NCI-H748 treated with DMSO at 0.1 percent for 48 hours (cell line): ENCODE measurements at regions not wholly inside any gene's neighbourhood (a gene's known extent, or its start where the extent isn't known, plus 50 kb on each side); places are given as distances from the start of the nearest gene placed in this dataset.
"Not testable (repeated sequence)": the region's sequence is repeated elsewhere in the genome, so short reads cannot be mapped to it uniquely, and the experiment has no call there.

Source experiments
- DNase-seq: peaks from one replicate; lab custom pipeline; 2025; lab: John Stamatoyannopoulos, UW

DNA sequence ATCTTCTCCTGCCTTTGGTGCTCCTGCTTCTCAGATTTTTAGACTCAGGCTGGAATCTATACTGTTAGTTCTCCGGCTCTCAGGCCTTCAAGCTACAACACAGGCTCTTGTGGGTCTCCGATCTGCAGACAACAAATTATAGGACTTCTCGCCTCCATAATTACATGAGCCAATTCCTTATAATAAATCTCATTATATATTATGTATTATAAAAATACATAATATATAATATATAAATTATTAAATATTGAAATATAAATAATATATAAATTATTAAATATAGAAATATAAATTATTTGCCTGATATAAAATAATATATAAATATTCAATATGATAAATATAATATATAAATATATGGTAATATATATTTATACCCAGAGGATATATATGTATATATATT lies 1214.0 kb downstream of the ROBO2 start:
- no peak for DNase-seq

DNA sequence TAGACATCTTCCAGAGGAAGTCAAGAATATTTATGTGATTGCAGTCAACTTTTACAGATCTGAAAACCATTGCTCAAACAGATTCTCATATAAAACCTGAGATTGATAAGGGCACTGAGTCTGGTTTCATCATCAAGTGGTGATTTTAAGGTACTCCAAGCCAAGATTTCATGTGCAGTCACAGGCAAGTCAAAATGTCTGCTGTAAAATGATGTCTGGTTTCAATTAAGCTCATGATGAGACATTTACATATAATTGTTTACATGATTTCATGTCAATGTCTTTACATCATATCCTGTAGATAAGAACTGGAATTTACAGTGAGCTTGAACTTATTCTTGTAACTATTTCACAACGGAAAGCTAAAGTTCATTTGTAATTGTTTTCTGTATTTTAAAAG lies 1215.5 kb downstream of the ROBO2 start:
- no peak for DNase-seq

DNA sequence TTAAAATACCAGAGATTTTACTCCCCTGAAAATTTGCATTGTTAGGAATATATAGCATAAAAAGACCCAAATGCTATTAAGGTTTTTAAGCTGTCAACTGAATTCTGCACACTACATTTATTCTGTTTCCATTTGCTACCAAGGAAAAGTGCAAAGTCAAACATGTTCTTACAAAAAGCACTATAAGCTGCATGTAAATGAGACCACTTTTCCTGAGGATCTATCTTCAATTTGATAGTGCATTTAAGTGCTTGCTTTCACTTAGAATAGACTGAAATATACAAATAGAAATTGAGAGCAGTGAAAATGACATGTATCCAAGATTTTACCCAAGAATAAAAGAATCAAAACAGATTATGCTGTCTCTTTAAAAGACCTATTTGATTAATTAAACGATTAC lies 1216.2 kb downstream of the ROBO2 start:
- DNase-seq: no peak

DNA sequence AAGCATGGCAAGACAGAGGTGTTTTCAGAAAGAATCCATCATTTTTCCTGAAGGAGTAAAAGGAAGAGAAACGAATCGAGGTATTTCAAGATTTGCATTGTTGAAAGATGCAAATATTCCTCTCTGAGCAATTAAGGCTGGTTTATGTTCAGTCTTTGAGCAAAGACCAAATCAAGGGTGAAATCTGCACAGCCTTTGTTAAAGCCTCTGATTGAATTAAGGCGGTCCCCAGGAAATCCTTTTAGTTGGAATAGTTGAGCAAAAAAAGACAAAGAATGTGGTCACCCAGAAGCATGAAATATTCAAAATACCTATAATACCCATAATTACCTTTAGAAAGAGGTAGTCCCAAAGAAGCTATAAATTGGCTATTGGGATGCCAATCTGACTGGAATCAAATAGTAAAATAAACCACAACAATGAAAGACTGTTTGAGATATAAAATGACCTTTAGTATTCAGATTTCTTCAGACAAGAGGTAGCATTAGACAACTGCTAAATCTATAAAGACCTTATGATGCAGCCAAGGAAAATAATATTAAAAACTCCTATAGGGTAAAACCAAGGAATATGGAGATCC lies 1218.1 kb downstream of the ROBO2 start:
- no peak for DNase-seq

DNA sequence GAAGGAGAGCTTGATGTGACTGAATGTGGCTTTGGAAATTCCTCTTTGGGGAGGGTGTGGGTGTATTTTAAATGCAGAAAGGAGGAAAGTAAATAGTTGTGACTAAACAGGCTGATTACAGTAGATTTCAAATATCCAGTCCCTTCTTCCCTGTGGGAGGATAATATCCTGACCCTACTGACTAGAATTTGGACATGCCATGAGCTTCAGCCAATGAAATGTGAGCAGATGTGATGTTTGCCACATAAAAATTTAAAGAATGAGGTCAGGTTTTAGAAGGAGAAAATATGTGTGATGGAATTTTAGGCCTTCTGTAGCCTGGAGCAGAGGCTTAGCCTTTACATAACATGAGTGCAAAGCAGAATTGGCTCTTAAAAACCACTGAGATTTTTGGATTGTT lies 1218.9 kb downstream of the ROBO2 start:
- DNase-seq: no peak

DNA sequence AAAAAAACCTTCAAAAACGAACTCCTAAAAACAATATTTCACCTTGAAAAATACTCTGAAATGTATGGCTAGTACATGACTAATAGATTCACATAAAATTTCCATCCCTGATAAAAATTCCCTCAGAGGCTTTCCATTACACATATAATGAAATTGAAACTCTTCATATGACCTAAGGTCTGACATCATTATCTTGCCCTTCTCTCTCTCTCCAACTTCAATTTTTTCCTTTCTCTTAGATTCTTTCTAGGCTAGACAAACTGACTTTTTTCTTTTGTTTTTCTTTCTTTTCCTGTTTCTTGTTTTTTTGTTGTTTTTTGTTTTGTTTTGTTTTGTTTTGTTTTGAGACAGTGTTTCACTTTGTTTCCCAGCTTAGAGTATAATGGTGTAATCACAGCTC lies 1220.5 kb downstream of the ROBO2 start:
- no peak for DNase-seq

DNA sequence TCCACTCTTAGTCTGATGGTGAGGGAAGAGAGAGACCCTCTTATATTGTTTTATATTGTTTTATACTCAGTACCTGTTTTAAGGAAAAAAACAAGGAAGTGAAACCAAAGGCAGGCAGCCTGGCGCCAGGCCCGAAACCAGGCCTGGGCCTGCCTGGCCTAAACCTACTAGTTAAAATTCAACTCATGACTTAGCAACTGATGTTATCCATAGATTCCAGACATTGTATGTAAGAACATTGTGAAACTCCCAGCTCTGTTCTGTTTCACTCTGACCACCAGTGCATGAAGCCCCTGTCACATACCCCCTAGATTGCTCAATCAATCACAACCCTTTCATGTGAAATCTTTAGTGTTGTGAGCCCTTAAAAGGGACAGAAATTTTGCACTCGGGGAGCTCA lies 1226.7 kb downstream of the ROBO2 start:
- DNase-seq: not testable (repeated sequence)

DNA sequence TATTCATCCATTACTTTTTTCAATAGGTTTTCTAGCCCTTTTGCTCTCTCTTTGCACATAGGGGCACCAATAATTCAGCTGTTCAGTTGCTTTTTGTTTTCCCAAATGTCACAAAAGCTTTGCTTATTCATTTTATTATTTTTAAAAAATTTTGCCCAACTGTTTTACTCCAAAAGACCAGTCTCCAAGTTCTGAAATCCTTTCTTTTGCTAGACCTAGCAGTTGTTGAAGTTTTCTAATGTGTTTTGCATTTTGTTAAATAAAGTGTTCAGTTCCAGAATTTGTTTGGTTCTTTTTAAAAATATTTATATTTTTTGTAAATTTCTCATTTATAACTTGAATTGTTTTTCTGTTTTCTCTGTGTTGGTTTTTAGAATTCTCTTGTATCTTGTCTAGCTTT lies 1227.3 kb downstream of the ROBO2 start:
- DNase-seq: no peak

DNA sequence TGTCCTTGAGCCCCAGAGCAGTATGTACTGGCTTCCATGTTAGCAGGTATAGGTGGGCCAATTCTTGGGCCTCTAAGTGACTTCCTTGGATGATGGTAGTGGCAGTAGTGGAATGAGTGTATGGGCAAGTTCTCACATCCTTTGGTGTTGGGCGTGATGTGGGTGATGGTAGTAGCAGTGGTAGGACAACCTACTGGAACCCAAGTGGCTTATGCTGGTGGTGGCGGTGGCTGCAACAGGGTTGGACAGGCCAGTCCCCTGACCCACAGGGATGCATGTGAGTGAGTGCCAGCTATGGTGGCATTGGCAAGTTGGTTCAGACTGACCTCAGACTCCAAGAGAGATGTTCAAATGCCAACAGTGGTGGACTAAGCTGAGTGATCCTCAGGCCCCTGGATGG lies 1228.2 kb downstream of the ROBO2 start:
- DNase-seq: no peak

DNA sequence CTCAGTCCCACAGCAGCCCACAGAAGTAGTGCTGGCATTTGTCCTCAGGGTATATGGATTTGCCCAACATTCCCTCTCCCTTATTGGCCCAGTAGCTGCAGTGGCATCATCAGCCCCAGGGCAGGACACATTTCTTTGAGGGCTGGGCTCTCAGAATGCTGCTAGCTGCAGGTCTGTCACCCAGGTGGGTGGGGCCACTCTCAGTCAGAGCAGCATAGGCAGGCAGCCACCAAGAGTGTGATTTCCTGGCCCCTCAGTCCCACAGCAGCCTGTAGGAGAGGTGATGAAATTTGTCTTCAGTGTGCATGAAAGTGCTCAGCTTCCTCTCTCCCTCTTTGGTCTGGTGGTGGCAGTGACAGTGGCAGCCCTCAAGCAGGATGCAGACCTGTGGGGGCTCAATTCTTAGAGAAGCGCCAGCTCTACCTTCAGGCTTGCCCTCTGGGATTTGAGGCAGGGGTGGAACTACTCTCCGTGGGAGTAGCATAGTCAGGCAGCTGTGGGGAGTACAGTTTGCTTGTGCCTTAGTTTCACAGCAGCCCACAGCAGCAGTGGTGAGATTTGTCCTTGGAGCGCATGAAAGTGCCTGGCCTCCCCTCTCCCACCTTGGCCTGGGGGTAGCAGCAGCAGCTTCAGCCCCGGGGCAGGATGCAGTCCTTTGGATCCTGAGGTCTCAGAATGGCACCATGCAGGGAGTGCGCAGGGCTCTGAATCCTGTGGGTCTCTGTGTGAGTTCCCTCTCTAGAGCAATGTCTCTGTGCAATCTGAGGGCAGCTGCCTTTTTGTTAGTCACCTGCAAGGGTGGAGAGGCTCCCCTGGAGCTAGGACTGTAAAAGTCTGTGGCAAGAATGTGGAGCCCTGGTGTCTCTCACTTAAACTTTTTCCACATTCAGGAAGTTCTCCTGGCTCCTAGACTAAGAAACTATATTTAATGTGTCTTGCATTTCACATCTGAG lies 1229.1 kb downstream of the ROBO2 start:
- no peak for DNase-seq

DNA sequence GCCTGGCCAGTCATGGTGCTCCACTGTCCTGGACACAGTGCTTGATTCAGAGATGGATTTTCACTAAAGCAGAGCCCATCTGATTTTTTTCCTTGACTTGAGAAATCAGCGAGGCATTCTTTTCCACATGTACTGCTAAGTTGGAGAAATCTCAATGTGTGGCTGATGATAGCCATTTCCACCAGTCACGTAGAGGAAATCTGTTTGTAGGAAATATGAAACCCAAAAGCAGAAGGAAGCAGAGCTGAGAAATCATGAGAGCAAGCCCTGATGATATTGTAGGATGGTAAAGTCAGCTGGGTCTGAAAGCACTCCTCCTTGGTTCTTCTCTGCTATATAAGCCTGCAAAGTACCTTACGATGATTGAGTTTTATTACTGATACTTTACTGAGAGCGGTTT lies 1233.4 kb downstream of the ROBO2 start:
- no peak for DNase-seq

DNA sequence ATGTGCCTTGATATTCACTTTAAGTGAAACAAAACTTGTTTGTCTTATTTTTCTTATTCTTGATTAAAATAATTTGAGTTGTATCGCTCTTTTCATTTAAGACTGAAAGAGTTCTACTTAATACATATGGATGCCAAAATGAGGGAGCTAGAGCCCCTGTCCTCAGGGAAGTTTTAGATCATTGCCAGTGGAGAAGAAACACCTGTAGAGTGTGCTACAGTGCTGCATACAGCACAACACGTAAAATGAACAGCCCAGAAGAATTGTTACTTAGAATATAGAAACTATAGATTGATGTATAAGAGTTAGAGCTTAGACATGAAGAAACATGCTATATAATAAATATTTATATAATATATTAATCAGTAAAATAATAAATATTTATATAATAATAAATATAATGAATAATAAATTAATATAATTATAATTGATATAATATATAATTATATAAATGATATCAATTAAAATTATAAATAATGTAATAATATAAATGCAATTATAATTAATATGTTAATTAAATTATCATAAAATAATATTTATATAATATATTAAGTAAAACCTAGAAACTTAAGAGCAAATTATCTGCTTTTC lies 1234.7 kb downstream of the ROBO2 start:
- no peak for DNase-seq

DNA sequence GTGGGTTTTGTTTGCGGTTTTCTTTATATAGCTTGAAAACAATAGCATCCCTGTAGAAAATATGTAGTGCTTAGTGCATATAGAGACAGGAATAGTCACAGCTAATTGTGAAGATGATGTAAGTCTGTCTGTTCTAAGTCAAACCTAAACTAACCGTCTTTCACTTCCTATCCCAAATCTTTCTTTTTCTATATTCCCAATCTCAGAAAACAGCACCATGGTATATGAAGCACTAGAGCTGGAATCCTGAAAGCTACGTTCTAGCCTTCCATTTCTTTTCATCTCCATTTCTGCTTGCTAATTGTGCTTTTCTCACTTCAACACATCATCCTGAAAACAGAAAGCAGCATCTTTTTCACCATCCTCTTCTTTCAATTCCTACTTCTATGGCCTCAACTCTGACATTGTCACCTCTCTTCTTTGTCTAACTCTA lies 1235.5 kb downstream of the ROBO2 start:
- DNase-seq: no peak

DNA sequence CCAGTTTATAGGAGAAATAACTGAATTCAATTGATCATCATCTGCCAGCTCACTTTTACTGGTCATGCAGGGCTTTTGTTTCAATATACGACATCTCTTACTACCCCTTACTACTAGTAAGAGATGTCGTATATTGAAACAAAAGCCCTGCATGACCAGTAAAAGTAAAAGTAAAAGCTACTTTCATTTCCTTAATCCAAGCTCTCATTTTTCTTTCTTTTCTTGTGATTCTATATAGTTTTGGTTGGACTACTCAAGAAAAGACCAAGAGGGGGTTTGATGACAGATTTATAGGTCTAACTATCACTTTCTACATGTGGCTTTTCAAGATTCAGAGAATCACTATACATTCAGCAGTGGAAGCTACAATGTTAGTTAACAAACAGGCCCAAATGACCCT lies 1237.3 kb downstream of the ROBO2 start:
- no peak for DNase-seq

DNA sequence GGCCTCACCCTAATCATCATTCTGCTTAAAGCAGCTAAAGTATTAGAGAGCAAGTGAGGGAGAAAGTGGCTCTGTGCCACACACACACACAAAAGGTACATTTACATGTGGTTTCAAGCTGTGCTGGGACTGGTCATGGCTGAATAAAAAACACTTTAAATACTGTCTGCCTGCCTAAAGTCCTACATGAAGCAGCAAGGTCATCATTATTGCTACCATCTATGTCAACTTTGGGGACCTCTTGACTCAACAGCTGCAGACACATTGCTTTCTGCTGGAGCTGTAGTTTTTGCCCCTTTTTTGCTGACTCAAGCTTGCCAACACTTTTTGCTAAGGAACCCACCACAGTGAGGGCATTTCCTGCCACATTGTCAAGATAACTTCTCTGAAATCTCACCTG lies 1237.9 kb downstream of the ROBO2 start:
- DNase-seq: no peak

DNA sequence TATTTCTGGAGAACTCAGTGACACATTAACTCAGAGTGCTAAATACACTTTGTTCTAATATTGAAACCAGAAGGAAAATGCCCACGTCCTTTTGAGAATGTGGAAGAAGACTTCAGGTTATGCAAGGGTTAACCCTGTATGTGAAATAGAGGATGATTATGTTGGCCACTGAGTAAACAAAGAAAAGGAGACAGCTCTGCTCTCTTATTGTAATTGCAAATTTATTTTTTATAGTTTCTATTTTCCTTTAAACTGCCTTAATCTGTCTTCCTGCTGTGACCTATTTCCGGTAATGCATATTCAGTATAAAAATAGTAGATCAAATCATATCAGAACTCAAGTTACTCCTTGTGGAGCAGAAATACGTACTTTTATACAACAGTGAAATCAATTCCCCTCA lies 1239.2 kb downstream of the ROBO2 start:
- DNase-seq: no peak

DNA sequence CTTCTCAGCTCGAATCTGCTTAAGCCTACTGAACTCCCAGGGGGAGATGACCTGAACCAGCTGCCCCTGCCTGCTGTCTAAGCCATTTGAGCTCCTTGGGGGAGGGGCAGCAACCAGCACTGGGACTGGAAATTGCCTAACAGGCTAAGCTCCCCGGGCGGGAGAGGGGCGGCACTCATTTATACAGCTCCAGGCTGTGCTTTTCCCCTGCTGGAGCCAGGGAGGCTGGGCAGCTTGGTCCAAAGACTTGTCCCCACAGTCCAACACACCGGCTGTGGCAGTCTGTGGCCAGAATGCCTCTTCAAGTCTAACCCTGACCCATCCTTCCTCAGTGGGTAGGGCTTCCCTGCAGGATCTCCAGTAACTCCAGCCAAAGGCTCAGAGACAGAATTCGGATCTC lies 1241.5 kb downstream of the ROBO2 start:
- DNase-seq: no peak

DNA sequence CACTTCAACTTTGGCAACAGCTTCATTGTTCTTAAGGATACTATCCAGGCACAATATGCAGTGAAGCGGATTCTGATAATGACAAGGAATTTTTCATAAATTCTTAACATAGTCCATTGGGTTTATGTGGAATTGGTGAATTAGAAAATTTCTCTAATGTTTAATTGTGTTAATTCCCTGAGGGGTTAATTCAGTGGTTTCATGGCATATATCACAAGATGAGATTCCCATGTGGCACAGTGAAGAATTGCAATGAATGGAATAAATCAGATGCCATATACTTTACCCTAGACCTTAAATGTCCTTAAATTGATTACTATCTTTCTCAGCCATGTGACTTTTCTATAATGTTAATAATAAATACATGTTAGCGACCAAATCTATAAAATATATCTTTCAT lies 1244.1 kb downstream of the ROBO2 start:
- DNase-seq: no peak

DNA sequence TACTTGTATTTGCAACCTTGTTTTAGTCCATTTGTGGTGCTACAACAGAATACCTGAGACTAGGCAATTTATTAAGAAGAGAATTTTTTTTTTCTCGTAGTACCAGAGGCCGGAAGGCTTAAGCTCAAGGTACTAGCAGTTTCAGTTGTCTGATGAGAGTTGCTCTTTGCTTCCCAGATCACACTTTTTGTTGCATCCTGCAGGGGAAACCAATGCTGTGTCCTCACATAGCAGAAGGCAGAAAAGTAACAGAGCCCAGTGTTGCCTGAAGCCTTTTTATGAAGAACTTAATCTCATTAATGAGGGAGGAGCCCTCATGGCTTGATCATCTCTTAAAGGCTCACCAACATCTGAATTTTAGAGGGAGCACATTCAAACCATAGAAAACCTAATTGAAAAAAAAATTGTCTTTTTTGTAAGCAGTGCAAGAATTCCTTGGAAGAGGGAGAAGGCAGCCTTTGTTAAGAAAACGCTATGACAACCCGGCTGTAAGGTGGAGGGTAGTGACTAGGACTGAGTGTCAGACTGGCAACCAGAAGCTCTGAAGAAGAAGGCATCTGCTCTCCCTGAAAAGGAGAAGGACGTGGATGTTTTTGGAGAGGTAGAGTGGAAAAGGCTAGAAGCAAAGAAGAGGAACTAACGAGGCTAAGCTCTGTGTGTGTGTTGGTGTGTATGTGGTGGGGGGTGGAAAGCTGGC lies 1245.3 kb downstream of the ROBO2 start:
- no peak for DNase-seq

DNA sequence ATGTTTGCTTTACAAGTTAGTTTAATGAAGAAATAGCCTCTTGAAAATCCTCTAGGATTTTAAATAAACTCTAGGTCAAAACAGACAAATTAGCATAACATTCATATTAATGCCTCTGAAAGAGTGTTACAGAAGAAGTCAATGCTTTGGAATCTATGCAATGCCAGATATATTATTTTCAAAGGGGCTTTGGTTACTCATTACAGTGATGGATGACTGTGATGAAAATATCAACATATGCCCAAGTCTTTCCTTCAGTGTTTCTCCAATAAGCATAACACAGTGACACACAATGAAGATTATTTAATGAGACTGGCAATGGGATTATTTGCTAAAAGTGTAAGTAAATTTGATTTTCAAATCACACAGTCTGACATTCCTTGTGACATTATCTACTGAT lies 1247.2 kb downstream of the ROBO2 start:
- DNase-seq: no peak

DNA sequence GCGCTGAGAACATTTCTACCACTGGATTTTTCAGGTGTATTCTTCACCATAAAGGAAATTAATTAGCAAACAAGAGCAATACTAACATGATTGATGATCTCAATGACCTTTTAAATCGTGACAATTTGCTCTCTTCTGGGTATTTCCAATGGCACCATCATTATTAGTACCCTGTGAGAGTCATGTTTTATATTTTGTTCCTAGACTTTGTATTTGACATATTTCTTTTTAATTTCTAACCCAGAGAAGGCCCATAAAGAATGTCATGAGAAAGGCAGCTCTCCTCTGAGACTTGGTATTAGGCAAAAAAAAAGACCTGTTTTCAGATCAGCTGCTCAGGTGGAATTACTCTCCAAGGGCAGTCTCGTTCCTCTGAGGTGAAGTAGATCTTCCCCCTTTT lies 1253.4 kb downstream of the ROBO2 start:
- DNase-seq: no peak

DNA sequence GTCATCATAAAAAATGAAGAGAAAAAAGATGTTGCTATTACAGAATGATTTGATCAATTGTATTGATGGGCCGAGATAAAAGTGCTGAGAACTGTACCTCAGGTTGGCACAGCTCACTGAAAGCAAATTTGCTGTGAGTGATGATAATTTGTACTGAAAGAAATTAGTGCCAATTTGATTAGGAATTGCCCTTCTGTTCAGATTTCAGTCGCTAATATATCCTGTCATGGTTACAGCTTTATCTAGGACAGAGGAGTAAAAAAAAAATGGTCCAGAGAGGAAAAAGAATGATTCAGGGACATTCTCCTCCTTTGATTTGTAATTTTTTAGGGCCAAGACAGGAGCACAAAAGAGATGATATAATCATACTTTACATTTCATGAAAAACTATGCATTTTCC lies 1264.2 kb downstream of the ROBO2 start:
- DNase-seq: no peak

DNA sequence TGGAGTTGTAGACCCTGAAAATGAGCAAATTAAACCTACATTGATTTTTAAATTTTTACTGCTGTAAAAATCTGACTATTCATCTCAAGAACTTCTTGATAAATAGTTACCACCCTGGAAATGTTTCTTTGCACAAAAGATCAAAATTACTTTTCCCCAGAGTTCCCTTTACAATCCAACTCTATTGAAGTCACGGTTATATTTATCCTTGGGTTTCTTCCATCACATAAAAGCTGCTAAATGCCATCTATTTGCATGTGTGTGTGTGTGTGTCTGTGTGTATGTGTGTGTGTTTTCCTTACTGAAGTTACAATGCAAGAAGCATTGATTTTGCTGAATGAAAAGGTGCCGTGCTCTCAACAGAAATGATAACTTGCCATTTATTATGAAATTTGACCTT lies 1273.0 kb downstream of the ROBO2 start:
- no peak for DNase-seq
